Gastroesophageal sphincter (tissue), 3 donors: ENCODE measurements at regions not wholly inside any gene's neighbourhood (a gene's known extent, or its start where the extent isn't known, plus 50 kb on each side); places are given as distances from the start of the nearest gene placed in this dataset.

Source experiments
- POLR2AphosphoS5 ChIP-seq: sonication (generic); formaldehyde crosslinking; IDR thresholded peaks from one replicate; pipeline ENCODE4 v1.6.1; 2017; ENCODE audit warnings: antibody characterized with exemption
- TF ChIP-seq, protein P1 (sequence below), 4 experiments: fragments of 200-600 bp in 2 of 4; fragments of 450-650 bp in 2 of 4; sonication (generic) in 1 of 4; IDR thresholded peaks; one replicate each; pipeline ENCODE4 v1.5.1; 2017 to 2019; ENCODE audit warnings: antibody characterized with exemption in 4 of 4, mild to moderate bottlenecking in 2 of 4, moderate library complexity in 2 of 4

DNA sequence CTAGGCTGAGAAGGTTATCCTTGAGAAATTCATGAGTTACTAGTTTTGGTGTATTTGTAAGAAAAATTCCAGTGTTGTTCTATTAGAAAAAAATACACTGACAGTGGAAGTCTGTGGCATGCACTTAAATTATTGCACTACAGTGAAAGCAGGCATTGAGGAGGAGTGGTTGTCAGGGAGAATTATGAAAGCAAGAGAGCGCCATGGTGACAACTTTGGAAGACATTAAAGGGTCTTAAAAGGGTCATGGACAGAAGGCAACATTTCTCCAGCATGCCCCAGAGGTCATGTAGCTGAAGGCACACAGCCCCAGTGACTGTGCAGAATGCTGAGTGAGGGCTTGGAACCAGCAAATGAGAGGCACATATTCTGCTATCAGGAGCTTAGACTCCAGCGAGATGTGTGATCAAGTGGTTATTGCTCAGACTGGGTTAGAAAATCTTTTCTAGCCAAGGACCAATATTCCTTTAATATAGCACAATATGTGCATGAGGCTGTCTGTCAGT lies 292.7 kb downstream of the OLFM4 start:
- TF ChIP-seq, protein P1, sequence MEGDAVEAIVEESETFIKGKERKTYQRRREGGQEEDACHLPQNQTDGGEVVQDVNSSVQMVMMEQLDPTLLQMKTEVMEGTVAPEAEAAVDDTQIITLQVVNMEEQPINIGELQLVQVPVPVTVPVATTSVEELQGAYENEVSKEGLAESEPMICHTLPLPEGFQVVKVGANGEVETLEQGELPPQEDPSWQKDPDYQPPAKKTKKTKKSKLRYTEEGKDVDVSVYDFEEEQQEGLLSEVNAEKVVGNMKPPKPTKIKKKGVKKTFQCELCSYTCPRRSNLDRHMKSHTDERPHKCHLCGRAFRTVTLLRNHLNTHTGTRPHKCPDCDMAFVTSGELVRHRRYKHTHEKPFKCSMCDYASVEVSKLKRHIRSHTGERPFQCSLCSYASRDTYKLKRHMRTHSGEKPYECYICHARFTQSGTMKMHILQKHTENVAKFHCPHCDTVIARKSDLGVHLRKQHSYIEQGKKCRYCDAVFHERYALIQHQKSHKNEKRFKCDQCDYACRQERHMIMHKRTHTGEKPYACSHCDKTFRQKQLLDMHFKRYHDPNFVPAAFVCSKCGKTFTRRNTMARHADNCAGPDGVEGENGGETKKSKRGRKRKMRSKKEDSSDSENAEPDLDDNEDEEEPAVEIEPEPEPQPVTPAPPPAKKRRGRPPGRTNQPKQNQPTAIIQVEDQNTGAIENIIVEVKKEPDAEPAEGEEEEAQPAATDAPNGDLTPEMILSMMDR (IDR thresholded peaks at IDR 0.05): no peak
- no peak for TF ChIP-seq POLR2AphosphoS5
